ENCODE measurements at regions not wholly inside any gene's neighbourhood (a gene's known extent, or its start where the extent isn't known, plus 50 kb on each side); places are given as distances from the start of the nearest gene placed in this dataset.

- H3K4me1 ChIP-seq = no peaks in the 10 kb centered on the region
- no peaks in the 10 kb centered on the region for H3K36me3 ChIP-seq
- 84 to 89% (median 88%) methylated on average over 22 to 25 of the region's 25 CpGs for WGBS, 5 donors
- intact Hi-C loops (cut with DNase I; ENCODE audit: low total_unique reads) = no loop called here
- no peak overlapping the region for H3K4me3 ChIP-seq
- H3K27ac ChIP-seq = no peak overlapping the region
- H3K9me3 ChIP-seq = peaks cover 0 to under 1% (median 0%) of the 10 kb centered on the region in 4 donors
- H3K27me3 ChIP-seq = peaks cover 0 to 73% (median 0%) of the 10 kb centered on the region in 3 donors
- no peak for DNase-seq
- TF ChIP-seq EP300 (IDR thresholded peaks at IDR 0.05) (no peak), CTCF (IDR thresholded peaks at IDR 0.05) (no peak), POLR2A (IDR thresholded peaks at IDR 0.05) (no peak), POLR2AphosphoS5 (IDR thresholded peaks at IDR 0.05) (no peak)
These were observed 666.4 kb downstream of the BRD1 start for GRCh38 chr22:49161002-49161850.

GRCh38 chr22:49160261-49161001, 667.2 kb downstream of the BRD1 start:
- Histone ChIP-seq H3K4me1 (no peaks in the 10 kb centered on the region), H3K4me3 (no peak overlapping the region), H3K27ac (no peak overlapping the region), H3K27me3 (peaks cover 0 to 77% (median 0%) of the 10 kb centered on the region in 3 donors), H3K36me3 (no peaks in the 10 kb centered on the region), H3K9me3 (peaks cover 0 to 6% (median 0%) of the 10 kb centered on the region in 4 donors)
- no peak for DNase-seq
- 60 to 76% (median 72%) methylated on average over 14 to 19 of the region's 19 CpGs for WGBS, 5 donors
- intact Hi-C loops (cut with DNase I; ENCODE audit: low total_unique reads) = no loop called here
- TF ChIP-seq POLR2A (IDR thresholded peaks at IDR 0.05) (no peak), POLR2AphosphoS5 (IDR thresholded peaks at IDR 0.05) (no peak)

GRCh38 chr22:49159711-49160110, 668.0 kb downstream of the BRD1 start:
- Histone ChIP-seq H3K36me3 (no peaks in the 10 kb centered on the region), H3K27me3 (peaks cover 0 to 82% (median 0%) of the 10 kb centered on the region in 3 donors)
- no peak for DNase-seq

DNA sequence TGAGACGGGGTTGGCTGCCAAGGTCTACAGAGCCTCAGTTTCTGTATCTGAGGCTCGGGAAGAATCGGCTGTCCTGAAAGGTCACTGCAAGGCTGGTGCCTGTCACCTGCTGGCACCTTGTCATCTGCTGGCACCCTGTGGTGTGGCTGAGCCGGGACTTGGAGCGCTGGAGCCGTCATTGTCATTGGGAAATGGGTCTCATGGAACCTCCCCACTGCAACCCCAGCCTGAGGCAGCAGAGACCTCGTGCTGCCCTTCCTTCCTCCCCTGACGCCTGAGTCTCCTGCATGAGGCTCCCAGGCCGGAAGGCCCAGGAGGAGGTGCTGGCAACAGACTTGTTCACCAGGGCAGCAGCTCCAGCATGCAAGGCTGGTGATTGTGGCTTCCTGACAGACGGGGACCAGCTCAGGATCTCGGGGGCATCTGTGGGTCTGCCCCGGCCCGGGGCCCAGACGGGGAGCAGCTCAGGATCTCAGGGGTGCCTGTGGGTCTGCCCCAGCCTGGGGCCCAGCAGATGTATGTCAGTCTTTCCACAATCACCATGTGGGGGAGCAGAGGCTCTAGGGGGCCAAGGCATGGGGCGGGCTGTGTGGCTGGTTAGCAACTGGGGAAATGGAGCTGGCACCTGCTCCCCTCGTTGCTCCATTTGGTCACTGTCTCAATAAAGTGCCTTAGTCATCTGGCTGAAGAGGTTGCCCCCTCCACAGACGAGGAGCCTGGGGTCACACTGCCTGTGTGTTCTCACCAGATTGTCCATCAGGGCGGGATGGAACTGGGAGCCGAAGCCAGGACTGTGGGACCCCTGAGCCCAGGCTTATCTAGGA, 668.7 kb downstream of the BRD1 start:
- Histone ChIP-seq H3K9me3 (peaks cover 0 to 6% (median 0%) of the 10 kb centered on the region in 4 donors), H3K4me1 (no peaks in the 10 kb centered on the region), H3K4me3 (no peak overlapping the region), H3K36me3 (no peaks in the 10 kb centered on the region), H3K27me3 (peaks cover 0 to 76% (median 0%) of the 10 kb centered on the region in 3 donors), H3K27ac (no peak overlapping the region)
- intact Hi-C loops (cut with DNase I; ENCODE audit: low total_unique reads) = no loop called here
- TF ChIP-seq CTCF (IDR thresholded peaks at IDR 0.05) (no peak), EP300 (IDR thresholded peaks at IDR 0.05) (no peak), POLR2AphosphoS5 (IDR thresholded peaks at IDR 0.05) (no peak), POLR2A (IDR thresholded peaks at IDR 0.05) (no peak)
- no peak for DNase-seq
- 71 to 78% (median 74%) methylated on average over 12 to 19 of the region's 19 CpGs for WGBS, 5 donors

More at GRCh38 chr22:49159711-49160110, 668.0 kb downstream of the BRD1 start:
- Histone ChIP-seq H3K27ac (no peak overlapping the region), H3K4me1 (no peaks in the 10 kb centered on the region), H3K9me3 (peaks cover 0 to 6% (median 0%) of the 10 kb centered on the region in 4 donors), H3K4me3 (no peak overlapping the region)
- TF ChIP-seq EP300 (IDR thresholded peaks at IDR 0.05) (no peak), POLR2AphosphoS5 (IDR thresholded peaks at IDR 0.05) (no peak), CTCF (IDR thresholded peaks at IDR 0.05) (no peak), POLR2A (IDR thresholded peaks at IDR 0.05) (no peak)
- intact Hi-C loops (cut with DNase I; ENCODE audit: low total_unique reads) = no loop called here
- WGBS, 5 donors = 58 to 72% (median 66%) methylated on average over 10 of the region's 10 CpGs
